ENCODE measurements at regions not wholly inside any gene's neighbourhood (a gene's known extent, or its start where the extent isn't known, plus 50 kb on each side); places are given as distances from the start of the nearest gene placed in this dataset.
"Not testable (repeated sequence)": the region's sequence is repeated elsewhere in the genome, so short reads cannot be mapped to it uniquely, and the experiment has no call there.

DNA sequence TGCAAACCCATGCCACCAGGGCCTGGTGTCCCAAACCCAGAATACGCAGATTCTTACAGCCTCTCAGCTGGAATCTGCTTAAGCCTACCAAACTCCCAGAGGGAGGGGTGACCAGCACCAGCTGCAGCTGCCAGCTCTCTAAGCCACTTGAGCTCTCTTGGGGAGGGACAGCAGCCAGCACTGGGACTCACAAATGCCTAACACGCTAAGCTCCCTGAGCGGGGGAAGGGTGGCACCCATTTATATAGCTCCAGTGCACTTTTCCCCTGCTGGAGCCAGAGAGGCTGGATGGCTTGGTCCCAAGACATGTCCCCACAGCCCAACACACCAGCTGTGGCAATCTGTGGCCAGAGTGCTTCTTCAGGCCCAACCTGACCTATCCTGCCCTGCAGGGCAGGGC is 326.8 kb upstream of the NRG3 start:
- Histone ChIP-seq H3K36me3 (ENCODE audit: control insufficient read depth in 1 of 2, insufficient read depth in 2 of 2, low read length in 2 of 2) (no peaks in the 10 kb centered on the region), H3K27ac (ENCODE audit: low read length) (no peak overlapping the region), H3K4me1 (ENCODE audit: control insufficient read depth in 1 of 2, insufficient read depth in 2 of 2, low read length in 2 of 2) (no peaks in the 10 kb centered on the region), H3K4me3 (ENCODE audit: low read depth in 1 of 2, low read length in 2 of 2) (no peak overlapping the region), H3K27me3 (ENCODE audit: low read depth, low read length) (no peaks in the 10 kb centered on the region), H3K9me3 (ENCODE audit: control insufficient read depth in 1 of 2, low read length in 2 of 2) (peaks cover 0 to 24% of the 10 kb centered on the region in 2 donors)

DNA sequence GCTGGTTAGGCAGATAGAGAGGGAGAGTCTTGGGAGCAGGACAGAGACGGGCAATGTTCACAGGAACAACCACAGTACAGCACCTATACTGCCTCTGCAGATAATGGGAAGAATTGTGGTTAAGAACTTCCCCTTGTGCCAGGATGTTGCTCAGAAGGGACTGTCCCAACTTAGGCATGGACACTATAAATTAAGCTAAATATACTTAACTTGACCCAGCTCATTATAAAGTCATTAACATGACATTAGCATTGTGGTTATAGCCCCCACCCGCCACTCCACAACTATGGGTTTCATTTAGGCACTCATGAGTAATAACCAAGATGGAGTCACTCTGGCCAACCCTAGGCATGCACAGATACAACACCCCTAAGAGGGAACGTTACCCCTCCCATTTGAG is 310.9 kb upstream of the NRG3 start:
- Histone ChIP-seq H3K4me3 (ENCODE audit: low read depth in 1 of 2, low read length in 2 of 2) (no peak overlapping the region), H3K27ac (ENCODE audit: low read length) (no peak overlapping the region), H3K4me1 (ENCODE audit: control insufficient read depth in 1 of 2, insufficient read depth in 2 of 2, low read length in 2 of 2) (no peaks in the 10 kb centered on the region), H3K27me3 (ENCODE audit: low read depth, low read length) (no peaks in the 10 kb centered on the region), H3K9me3 (ENCODE audit: control insufficient read depth in 1 of 2, low read length in 2 of 2) (no peaks in the 10 kb centered on the region), H3K36me3 (ENCODE audit: control insufficient read depth in 1 of 2, insufficient read depth in 2 of 2, low read length in 2 of 2) (no peaks in the 10 kb centered on the region)

DNA sequence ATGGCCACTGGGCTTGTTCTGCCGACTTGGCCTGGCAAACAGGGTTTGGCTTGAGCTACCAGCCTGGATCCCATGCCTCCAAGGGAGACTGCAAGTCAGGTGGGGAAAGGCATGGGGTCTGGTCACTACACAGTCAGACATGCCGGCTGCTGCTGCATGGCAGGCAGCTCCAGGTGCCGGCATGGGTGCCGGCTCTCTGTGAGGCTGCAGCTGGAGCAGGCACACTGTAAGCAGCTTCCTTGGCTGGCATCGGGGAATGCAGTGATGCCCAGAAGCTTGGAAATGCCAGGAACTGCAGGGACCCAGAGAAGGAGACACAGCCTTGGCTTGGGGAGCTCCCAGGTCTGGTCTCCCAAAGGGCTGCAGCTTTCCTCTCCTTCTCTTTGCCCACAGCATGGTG is 305.5 kb upstream of the NRG3 start:
- H3K9me3 ChIP-seq (ENCODE audit: control insufficient read depth in 1 of 2, low read length in 2 of 2): no peaks in the 10 kb centered on the region
- H3K36me3 ChIP-seq (ENCODE audit: control insufficient read depth in 1 of 2, insufficient read depth in 2 of 2, low read length in 2 of 2): no peaks in the 10 kb centered on the region
- H3K27ac ChIP-seq (ENCODE audit: low read length): no peak overlapping the region
- no peaks in the 10 kb centered on the region for H3K27me3 ChIP-seq (ENCODE audit: low read depth, low read length)
- H3K4me1 ChIP-seq (ENCODE audit: control insufficient read depth in 1 of 2, insufficient read depth in 2 of 2, low read length in 2 of 2): no peaks in the 10 kb centered on the region
- no peak overlapping the region for H3K4me3 ChIP-seq (ENCODE audit: low read depth in 1 of 2, low read length in 2 of 2)

DNA sequence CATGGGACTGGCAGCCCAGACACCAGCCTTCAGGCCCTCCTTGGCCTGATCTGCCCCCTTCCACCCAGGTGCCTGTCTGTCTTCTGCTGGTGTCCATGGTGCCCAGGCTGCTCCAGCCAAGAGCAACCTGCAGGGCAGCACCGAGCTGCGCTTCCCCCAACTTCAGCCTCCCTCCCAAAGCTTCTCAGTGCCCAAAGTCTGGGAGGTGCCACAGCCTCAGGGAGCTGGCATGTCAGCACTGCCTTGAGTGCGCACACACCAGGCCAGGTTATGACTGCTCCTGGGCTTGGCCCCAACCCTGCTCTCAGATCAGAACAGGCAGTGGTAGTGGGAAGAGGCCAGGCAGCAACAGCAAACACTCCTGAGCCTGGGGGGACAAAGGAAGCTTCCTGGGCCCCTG is 304.6 kb upstream of the NRG3 start:
- no peak overlapping the region for H3K27ac ChIP-seq (ENCODE audit: low read length)
- H3K9me3 ChIP-seq (ENCODE audit: control insufficient read depth in 1 of 2, low read length in 2 of 2): peaks cover 0 to 4% of the 10 kb centered on the region in 2 donors
- H3K36me3 ChIP-seq (ENCODE audit: control insufficient read depth in 1 of 2, insufficient read depth in 2 of 2, low read length in 2 of 2): no peaks in the 10 kb centered on the region
- H3K4me1 ChIP-seq (ENCODE audit: control insufficient read depth in 1 of 2, insufficient read depth in 2 of 2, low read length in 2 of 2): no peaks in the 10 kb centered on the region
- H3K27me3 ChIP-seq (ENCODE audit: low read depth, low read length): no peaks in the 10 kb centered on the region
- no peak overlapping the region for H3K4me3 ChIP-seq (ENCODE audit: low read depth in 1 of 2, low read length in 2 of 2)

DNA sequence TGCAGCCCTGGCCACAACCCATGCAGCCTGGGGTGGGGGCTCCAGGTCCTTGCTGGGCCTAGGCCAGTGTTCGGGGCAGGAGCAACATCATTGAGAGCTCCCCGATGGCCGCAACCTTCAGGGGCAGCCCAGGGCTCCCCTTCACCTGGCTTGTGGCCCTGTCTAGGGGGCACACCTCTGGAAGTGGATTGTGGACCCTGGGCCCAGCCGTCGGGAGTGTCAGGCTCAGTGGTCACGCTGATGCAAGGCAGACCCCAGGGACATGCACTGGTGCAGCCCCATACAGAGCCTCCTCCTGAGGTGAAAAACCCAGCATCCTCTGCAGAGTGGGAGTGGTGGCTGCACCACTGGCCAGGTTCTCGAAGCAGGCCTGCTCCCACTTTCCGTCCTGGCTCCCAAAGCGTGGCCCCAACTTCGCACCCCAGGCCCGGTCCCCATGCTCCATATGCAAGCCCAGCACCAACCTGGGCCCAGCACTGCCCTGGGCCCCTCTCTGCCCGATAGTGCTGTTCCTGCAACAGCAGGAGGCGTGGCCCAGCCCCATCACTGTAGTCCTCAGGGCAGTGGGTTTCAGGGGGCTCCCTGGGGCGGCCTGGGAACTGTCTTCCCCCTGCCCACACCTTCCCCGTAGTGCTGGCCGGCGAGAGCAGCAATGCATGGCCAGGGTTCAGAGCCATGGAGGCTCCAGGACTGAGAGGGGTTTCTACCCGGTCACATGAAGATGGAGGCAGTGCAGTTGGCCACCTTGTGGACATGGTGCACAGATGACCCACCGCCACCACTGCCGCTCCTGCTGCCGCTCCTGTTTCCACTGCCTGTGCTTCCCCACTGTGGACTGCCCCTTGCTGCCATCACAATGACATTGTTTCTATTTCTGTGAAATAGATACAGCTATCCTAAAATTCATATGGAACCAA is 303.9 kb upstream of the NRG3 start:
- Histone ChIP-seq H3K9me3 (ENCODE audit: control insufficient read depth in 1 of 2, low read length in 2 of 2) (peaks cover 0 to 4% of the 10 kb centered on the region in 2 donors), H3K27me3 (ENCODE audit: low read depth, low read length) (no peaks in the 10 kb centered on the region), H3K36me3 (ENCODE audit: control insufficient read depth in 1 of 2, insufficient read depth in 2 of 2, low read length in 2 of 2) (no peaks in the 10 kb centered on the region), H3K27ac (ENCODE audit: low read length) (no peak overlapping the region), H3K4me1 (ENCODE audit: control insufficient read depth in 1 of 2, insufficient read depth in 2 of 2, low read length in 2 of 2) (no peaks in the 10 kb centered on the region), H3K4me3 (ENCODE audit: low read depth in 1 of 2, low read length in 2 of 2) (no peak overlapping the region)

DNA sequence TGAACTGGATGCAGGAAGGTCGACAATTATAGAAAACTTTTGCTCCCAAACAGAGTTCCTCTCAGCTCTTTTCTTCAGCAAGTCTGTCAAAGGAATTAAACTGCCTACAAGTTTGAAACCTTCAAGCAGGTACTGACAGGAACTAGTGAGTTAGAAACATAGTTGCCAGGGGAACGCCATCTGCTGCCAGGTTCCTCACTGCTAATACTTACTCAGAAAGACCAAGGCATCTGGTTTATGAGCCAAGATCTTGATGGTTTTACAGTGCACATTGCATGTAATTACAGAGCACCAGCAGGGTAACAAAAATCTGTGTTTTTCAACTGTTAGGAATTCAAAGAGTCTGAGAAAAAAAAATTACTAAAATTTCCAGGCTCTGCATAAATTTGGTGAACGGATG is 300.0 kb upstream of the NRG3 start:
- H3K36me3 ChIP-seq (ENCODE audit: control insufficient read depth in 1 of 2, insufficient read depth in 2 of 2, low read length in 2 of 2): no peaks in the 10 kb centered on the region
- no peaks in the 10 kb centered on the region for H3K27me3 ChIP-seq (ENCODE audit: low read depth, low read length)
- no peak overlapping the region for H3K4me3 ChIP-seq (ENCODE audit: low read depth in 1 of 2, low read length in 2 of 2)
- H3K4me1 ChIP-seq (ENCODE audit: control insufficient read depth in 1 of 2, insufficient read depth in 2 of 2, low read length in 2 of 2): no peaks in the 10 kb centered on the region
- peaks cover 0 to 9% of the 10 kb centered on the region in 2 donors for H3K9me3 ChIP-seq (ENCODE audit: control insufficient read depth in 1 of 2, low read length in 2 of 2)
- H3K27ac ChIP-seq (ENCODE audit: low read length): no peak overlapping the region

DNA sequence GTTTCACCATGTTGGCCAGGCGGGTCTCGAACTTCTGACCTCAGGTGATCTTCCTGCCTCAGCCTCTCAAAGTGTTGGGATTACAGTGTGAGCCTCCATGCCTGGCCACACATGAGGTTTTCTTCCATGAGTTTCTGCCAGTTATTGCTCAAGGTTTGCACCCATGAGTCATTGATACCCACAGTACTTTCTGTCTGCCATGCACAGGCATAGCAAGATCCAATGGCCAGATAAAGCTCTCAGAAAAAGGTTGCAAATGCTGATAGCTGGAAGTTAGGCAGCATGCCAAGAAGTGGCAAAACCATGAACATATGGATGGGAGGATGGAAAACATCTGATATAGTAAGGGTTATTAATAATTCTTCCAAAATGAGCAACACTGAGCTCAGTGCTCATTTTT is 298.7 kb upstream of the NRG3 start:
- Histone ChIP-seq H3K4me3 (ENCODE audit: low read depth in 1 of 2, low read length in 2 of 2) (no peak overlapping the region), H3K9me3 (ENCODE audit: control insufficient read depth in 1 of 2, low read length in 2 of 2) (peaks cover 0 to 9% of the 10 kb centered on the region in 2 donors), H3K4me1 (ENCODE audit: control insufficient read depth in 1 of 2, insufficient read depth in 2 of 2, low read length in 2 of 2) (no peaks in the 10 kb centered on the region), H3K27me3 (ENCODE audit: low read depth, low read length) (no peaks in the 10 kb centered on the region), H3K36me3 (ENCODE audit: control insufficient read depth in 1 of 2, insufficient read depth in 2 of 2, low read length in 2 of 2) (no peaks in the 10 kb centered on the region), H3K27ac (ENCODE audit: low read length) (no peak overlapping the region)

DNA sequence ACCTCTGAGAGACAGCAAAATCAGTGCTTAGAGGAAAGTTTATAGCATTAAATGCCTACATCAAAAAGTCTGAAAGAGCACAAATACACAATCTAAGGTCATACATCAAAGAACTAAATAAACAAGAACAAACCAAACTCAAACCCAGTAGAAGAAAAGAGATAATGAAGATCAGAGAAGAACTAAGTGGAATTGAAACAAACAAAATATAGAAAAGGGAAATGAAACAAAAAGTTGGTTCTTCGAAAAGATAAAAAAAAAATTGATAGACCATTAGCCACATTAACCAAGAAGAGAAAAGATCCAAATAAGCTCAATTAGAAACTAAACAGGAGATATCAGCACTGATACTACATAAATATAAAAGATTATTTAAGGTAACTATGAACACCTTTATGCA is 280.0 kb upstream of the NRG3 start:
- Histone ChIP-seq H3K27ac (ENCODE audit: low read length) (no peak overlapping the region), H3K4me1 (ENCODE audit: control insufficient read depth in 1 of 2, insufficient read depth in 2 of 2, low read length in 2 of 2) (no peaks in the 10 kb centered on the region), H3K27me3 (ENCODE audit: low read depth, low read length) (no peaks in the 10 kb centered on the region), H3K9me3 (ENCODE audit: control insufficient read depth in 1 of 2, low read length in 2 of 2) (peaks cover 0 to 10% of the 10 kb centered on the region in 2 donors), H3K4me3 (ENCODE audit: low read depth in 1 of 2, low read length in 2 of 2) (no peak overlapping the region), H3K36me3 (ENCODE audit: control insufficient read depth in 1 of 2, insufficient read depth in 2 of 2, low read length in 2 of 2) (no peaks in the 10 kb centered on the region)

DNA sequence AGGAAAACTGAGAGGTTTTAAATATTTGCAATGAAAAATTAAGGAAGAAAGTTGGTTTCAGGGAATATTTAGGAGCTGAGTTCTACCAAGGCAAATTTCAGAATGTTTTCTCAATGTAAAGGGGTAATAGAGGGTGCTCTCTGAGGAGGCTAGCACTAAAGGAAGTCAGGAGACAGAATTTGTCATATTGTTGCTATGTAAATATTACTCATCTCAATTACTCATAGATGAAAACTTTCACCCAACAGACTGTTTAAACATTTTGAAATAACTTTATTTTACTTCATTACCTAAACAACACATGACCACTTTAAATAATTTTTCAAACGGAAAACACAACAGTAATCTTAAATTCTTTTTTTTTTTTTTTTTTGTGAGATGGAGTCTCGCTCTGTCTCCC is 274.8 kb upstream of the NRG3 start:
- Histone ChIP-seq H3K9me3 (ENCODE audit: control insufficient read depth in 1 of 2, low read length in 2 of 2) (no peaks in the 10 kb centered on the region), H3K4me3 (ENCODE audit: low read depth in 1 of 2, low read length in 2 of 2) (no peak overlapping the region), H3K4me1 (ENCODE audit: control insufficient read depth in 1 of 2, insufficient read depth in 2 of 2, low read length in 2 of 2) (no peaks in the 10 kb centered on the region), H3K27me3 (ENCODE audit: low read depth, low read length) (no peaks in the 10 kb centered on the region), H3K36me3 (ENCODE audit: control insufficient read depth in 1 of 2, insufficient read depth in 2 of 2, low read length in 2 of 2) (no peaks in the 10 kb centered on the region), H3K27ac (ENCODE audit: low read length) (no peak overlapping the region)

DNA sequence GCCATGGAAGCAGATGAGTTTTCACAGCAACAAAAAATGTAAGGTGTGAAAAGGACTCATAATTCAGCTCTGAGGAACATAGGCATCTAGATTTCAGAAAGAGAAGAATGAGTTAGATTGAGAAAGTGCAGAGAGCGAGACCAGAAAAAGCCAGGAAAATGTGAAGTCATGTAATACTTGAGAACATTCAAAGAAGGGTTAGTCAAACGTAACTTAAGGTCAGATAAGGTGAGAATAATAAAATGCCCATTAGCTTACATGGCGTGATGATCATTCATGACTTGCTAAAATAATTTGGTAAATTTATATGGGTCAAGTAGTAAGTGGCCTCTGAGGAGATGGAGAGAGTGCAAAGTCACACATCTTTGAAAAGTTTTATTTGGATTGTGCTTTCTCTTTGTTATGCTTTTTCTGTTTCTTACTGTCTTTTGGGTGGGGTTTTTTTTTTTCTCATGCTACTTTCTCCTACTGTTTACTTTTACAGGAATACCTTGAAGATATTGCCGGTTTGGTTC is 271.8 kb upstream of the NRG3 start:
- no peak overlapping the region for H3K4me3 ChIP-seq (ENCODE audit: low read depth in 1 of 2, low read length in 2 of 2)
- no peak overlapping the region for H3K27ac ChIP-seq (ENCODE audit: low read length)
- H3K4me1 ChIP-seq (ENCODE audit: control insufficient read depth in 1 of 2, insufficient read depth in 2 of 2, low read length in 2 of 2): no peaks in the 10 kb centered on the region
- no peaks in the 10 kb centered on the region for H3K36me3 ChIP-seq (ENCODE audit: control insufficient read depth in 1 of 2, insufficient read depth in 2 of 2, low read length in 2 of 2)
- H3K27me3 ChIP-seq (ENCODE audit: low read depth, low read length): no peaks in the 10 kb centered on the region
- no peaks in the 10 kb centered on the region for H3K9me3 ChIP-seq (ENCODE audit: control insufficient read depth in 1 of 2, low read length in 2 of 2)

DNA sequence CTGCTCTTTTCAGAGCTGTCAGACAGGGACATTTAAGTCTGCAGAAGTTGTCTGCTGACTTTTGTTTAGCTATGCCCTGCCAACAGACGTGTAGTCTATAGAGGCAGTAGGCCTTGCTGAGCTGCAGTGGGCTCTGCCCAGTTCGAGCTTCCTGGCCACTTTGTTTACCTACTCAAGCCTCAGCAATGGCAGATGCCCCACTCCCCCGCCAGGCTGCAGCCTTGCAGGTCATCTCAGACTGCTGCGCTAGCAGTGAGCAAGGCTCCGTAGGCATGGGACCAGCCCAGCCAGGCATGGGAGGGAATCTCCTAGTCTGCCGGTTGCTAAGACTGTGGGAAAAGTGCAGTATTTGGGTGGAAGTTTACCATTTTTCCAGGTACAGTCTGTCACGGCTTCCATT is 230.5 kb upstream of the NRG3 start:
- H3K27me3 ChIP-seq (ENCODE audit: low read depth, low read length); H3K27ac ChIP-seq (ENCODE audit: low read length); H3K36me3 ChIP-seq (ENCODE audit: control insufficient read depth in 1 of 2, insufficient read depth in 2 of 2, low read length in 2 of 2); H3K4me3 ChIP-seq (ENCODE audit: low read depth in 1 of 2, low read length in 2 of 2); H3K4me1 ChIP-seq (ENCODE audit: control insufficient read depth in 1 of 2, insufficient read depth in 2 of 2, low read length in 2 of 2); H3K9me3 ChIP-seq (ENCODE audit: control insufficient read depth in 1 of 2, low read length in 2 of 2): not testable (repeated sequence)

DNA sequence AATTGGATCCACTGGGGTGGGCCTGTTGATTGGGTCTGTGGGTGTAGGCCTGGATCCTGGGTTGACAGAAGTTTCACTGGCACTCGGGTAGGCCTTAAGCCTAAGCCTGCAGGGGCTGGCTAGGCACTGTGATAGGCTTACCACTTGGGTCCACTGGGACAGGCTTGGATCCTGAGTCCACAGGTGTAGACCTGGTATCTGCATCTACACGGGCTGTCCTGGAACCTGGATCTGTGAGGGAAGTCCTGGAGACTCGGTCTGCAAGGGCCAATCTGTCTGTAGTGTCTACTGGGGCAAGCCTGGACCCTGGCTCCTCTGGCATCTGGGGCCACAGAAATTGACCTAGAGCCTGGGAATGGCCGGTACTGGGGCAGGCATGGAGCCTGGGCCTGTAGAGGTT is 219.0 kb upstream of the NRG3 start:
- H3K4me1 ChIP-seq (ENCODE audit: control insufficient read depth in 1 of 2, insufficient read depth in 2 of 2, low read length in 2 of 2): no peaks in the 10 kb centered on the region
- H3K36me3 ChIP-seq (ENCODE audit: control insufficient read depth in 1 of 2, insufficient read depth in 2 of 2, low read length in 2 of 2): no peaks in the 10 kb centered on the region
- no peaks in the 10 kb centered on the region for H3K27me3 ChIP-seq (ENCODE audit: low read depth, low read length)
- peaks cover 0 to 14% of the 10 kb centered on the region in 2 donors for H3K9me3 ChIP-seq (ENCODE audit: control insufficient read depth in 1 of 2, low read length in 2 of 2)
- H3K4me3 ChIP-seq (ENCODE audit: low read depth in 1 of 2, low read length in 2 of 2): no peak overlapping the region
- no peak overlapping the region for H3K27ac ChIP-seq (ENCODE audit: low read length)

Data from muscle layer of duodenum (tissue), 2 donors.